SU-DHL-6 (cell line): ENCODE measurements at regions not wholly inside any gene's neighbourhood (a gene's known extent, or its start where the extent isn't known, plus 50 kb on each side); places are given as distances from the start of the nearest gene placed in this dataset.

ENCODE experiments used
- H2AFZ ChIP-seq: fragments of 200-600 bp; sonication (generic); 2 replicates; pipeline ENCODE4 v1.6.1; 2014; ENCODE audit warnings: low read depth, mild to moderate bottlenecking, moderate library complexity, mixed read lengths, antibody characterized with exemption, low read length; ENCODE audit not compliant: severe bottlenecking
- H3F3A ChIP-seq: fragments of 200-600 bp; shearing (Covaris generic); 2 replicates; pipeline ENCODE4 v1.6.0; 2016; ENCODE audit warnings: antibody characterized with exemption, mild to moderate bottlenecking; ENCODE audit not compliant: insufficient read depth
- H3K27ac ChIP-seq: fragments of 200-600 bp; sonication (generic); 2 replicates; pipeline ENCODE4 v1.5.1; 2016; ENCODE audit warnings: low read depth, mild to moderate bottlenecking, low read length, moderate library complexity, mixed read lengths
- H3K27me3 ChIP-seq: fragments of 200-600 bp; sonication (generic), shearing (Covaris generic); 2 replicates; pipeline ENCODE4 v1.6.0; 2014; ENCODE audit warnings: mild to moderate bottlenecking, low read length
- H3K36me3 ChIP-seq: fragments of 200-600 bp; sonication (generic); 2 replicates; pipeline ENCODE4 v1.6.1; 2014; ENCODE audit warnings: mild to moderate bottlenecking, low read length, mixed read lengths
- H3K4me2 ChIP-seq: fragments of 300-600, 200-600 bp; shearing (Covaris generic), sonication (generic); 2 replicates; pipeline ENCODE4 v1.6.0; 2014; ENCODE audit warnings: low read length, low read depth, mild to moderate bottlenecking; ENCODE audit not compliant: poor library complexity, severe bottlenecking
- H3K4me3 ChIP-seq: fragments of 200-600 bp; sonication (generic); 2 replicates; pipeline ENCODE4 v1.5.1; 2014; ENCODE audit warnings: antibody characterized with exemption, low read length, mild to moderate bottlenecking, mixed read lengths; ENCODE audit not compliant: insufficient read depth, poor library complexity, severe bottlenecking
- H3K79me2 ChIP-seq: fragments of 200-600 bp; sonication (generic); 2 replicates; pipeline ENCODE4 v1.6.1; 2014; ENCODE audit warnings: mild to moderate bottlenecking, low read length, moderate library complexity; ENCODE audit not compliant: insufficient read depth
- H3K9ac ChIP-seq: fragments of 200-600 bp; sonication (generic); 2 replicates; pipeline ENCODE4 v1.7.0; 2014; ENCODE audit warnings: mild to moderate bottlenecking, low read length
- H3K9me2 ChIP-seq: fragments of 200-600 bp; sonication (generic); replicated peaks from 2 replicates; pipeline ENCODE4 v1.6.1; 2014; ENCODE audit warnings: low read length; ENCODE audit not compliant: insufficient read depth
- H3K9me3 ChIP-seq: fragments of 200-600 bp; sonication (generic); 2 replicates; pipeline ENCODE4 v1.6.1; 2014; ENCODE audit warnings: low read length, mixed read lengths; ENCODE audit not compliant: insufficient read depth
- H4K20me1 ChIP-seq: fragments of 200-600 bp; sonication (generic); 2 replicates; pipeline ENCODE4 v1.6.1; 2014; ENCODE audit warnings: low read depth, mild to moderate bottlenecking, antibody characterized with exemption, low read length, moderate library complexity, mixed read lengths
- CTCF ChIP-seq: fragments of 200-600 bp; sonication (generic); IDR thresholded peaks from one replicate; pipeline ENCODE4 v1.5.1; 2017; ENCODE audit warnings: antibody characterized with exemption, mild to moderate bottlenecking, low read length, moderate library complexity; ENCODE audit not compliant: insufficient read depth, poor library complexity, severe bottlenecking
- EZH2phosphoT487 ChIP-seq: fragments of 200-600 bp; sonication (generic), shearing (Covaris generic); conservative IDR thresholded peaks from 2 replicates; pipeline ENCODE4 v1.6.1; 2018; ENCODE audit warnings: mild to moderate bottlenecking, antibody characterized with exemption, low read length, moderate library complexity, mixed read lengths

- TF ChIP-seq EZH2phosphoT487 (no peak), CTCF (no peak)
- Histone ChIP-seq H3F3A (no peaks in the 10 kb centered on the region), H3K27ac (no peak overlapping the region), H3K4me2 (no peak overlapping the region), H2AFZ (no peak overlapping the region), H3K79me2 (no peaks in the 10 kb centered on the region), H3K27me3 (no peaks in the 10 kb centered on the region), H3K9ac (no peak overlapping the region), H3K9me2 (no peaks in the 10 kb centered on the region; the same call in 1 of the 2 replicates), H3K9me3 (no peaks in the 10 kb centered on the region), H3K4me3 (no peak overlapping the region), H4K20me1 (no peaks in the 10 kb centered on the region), H3K36me3 (no peaks in the 10 kb centered on the region)
Observed at GRCh38 chr6:40015530-40015929, 81.3 kb upstream of the MOCS1 start.

GRCh38 chr6:40011844-40012243, 77.6 kb upstream of the MOCS1 start:
- Histone ChIP-seq H3K79me2 (no peaks in the 10 kb centered on the region), H3K27ac (no peak overlapping the region), H3K4me2 (no peak overlapping the region), H3K4me3 (no peak overlapping the region), H3K9me2 (no peaks in the 10 kb centered on the region; the same call in 1 of the 2 replicates), H3F3A (no peaks in the 10 kb centered on the region), H3K9me3 (no peaks in the 10 kb centered on the region), H4K20me1 (no peaks in the 10 kb centered on the region), H2AFZ (no peak overlapping the region), H3K36me3 (no peaks in the 10 kb centered on the region), H3K27me3 (no peaks in the 10 kb centered on the region), H3K9ac (no peak overlapping the region)
- TF ChIP-seq CTCF (no peak), EZH2phosphoT487 (no peak)

GRCh38 chr6:40000964-40001515, 66.8 kb upstream of the MOCS1 start:
- Histone ChIP-seq H3F3A (no peaks in the 10 kb centered on the region), H3K27me3 (no peaks in the 10 kb centered on the region), H2AFZ (no peak overlapping the region), H3K4me2 (no peak overlapping the region), H3K9ac (no peak overlapping the region), H3K4me3 (no peak overlapping the region), H3K79me2 (no peaks in the 10 kb centered on the region), H3K27ac (no peak overlapping the region), H4K20me1 (no peaks in the 10 kb centered on the region), H3K9me2 (no peaks in the 10 kb centered on the region), H3K9me3 (peaks cover 11% of the 10 kb centered on the region; the same call in 1 of the 2 replicates), H3K36me3 (no peaks in the 10 kb centered on the region)
- TF ChIP-seq EZH2phosphoT487 = no peak
- no peak for TF ChIP-seq CTCF
